ENCODE measurements at regions not wholly inside any gene's neighbourhood (a gene's known extent, or its start where the extent isn't known, plus 50 kb on each side); places are given as distances from the start of the nearest gene placed in this dataset.

DNA sequence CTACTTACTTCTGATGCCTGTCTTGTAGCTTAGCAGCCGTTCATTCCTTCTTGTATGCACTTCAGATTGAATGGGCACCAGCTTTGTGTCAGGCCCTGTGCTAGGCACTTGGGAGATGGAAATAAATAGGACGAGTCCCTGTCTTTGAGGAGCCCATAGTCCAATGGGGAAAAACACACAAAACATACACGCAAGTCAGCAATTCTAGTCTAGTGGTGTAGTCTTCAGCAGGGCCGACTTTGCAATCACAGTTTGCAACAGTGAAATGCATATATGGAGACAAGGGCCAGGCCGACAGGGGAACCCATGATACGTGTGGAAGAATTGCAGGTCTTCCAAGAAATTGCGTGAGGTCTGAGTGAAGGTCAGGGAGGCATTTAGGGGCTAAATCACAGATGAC is 262.6 kb downstream of the MAF start:
- H3K4me3 ChIP-seq (ENCODE audit: control insufficient read depth in 2 of 3, extremely low read depth in 1 of 3, insufficient read depth in 2 of 3, low read depth in 1 of 3, low read length in 3 of 3), result no peak overlapping the region
- no peaks in the 10 kb centered on the region for H3K36me3 ChIP-seq (ENCODE audit: control insufficient read depth in 2 of 2, extremely low read depth in 1 of 2, insufficient read depth in 2 of 2, low read length in 2 of 2)
- no peak overlapping the region for H3K9ac ChIP-seq (ENCODE audit: control insufficient read depth, extremely low read depth, insufficient read depth, low read length)
- H3K27me3 ChIP-seq (ENCODE audit: control insufficient read depth, extremely low read depth, insufficient read depth, low read length), result peaks cover 3% of the 10 kb centered on the region
- TF ChIP-seq CTCF (optimal IDR thresholded peaks at IDR 0.05 in 1 of 3, IDR thresholded peaks at IDR 0.05 in 1 of 3, conservative IDR thresholded peaks at IDR 0.05 in 1 of 3; ENCODE audit: extremely low read depth in 1 of 3, insufficient read depth in 2 of 3, low read length in 3 of 3) (no peak), EZH2 (IDR thresholded peaks at IDR 0.05; ENCODE audit: low read length) (no peak)
- dilution Hi-C loops (cut with MboI; ENCODE audit: extremely low pct_ligation_motif_present, low sequenced_read_pairs), result no loop called here
- H3K4me2 ChIP-seq (ENCODE audit: control insufficient read depth, extremely low read depth, insufficient read depth, low read depth, low read length), result no peak overlapping the region
- FAIRE-seq (no peak), DNase-seq (ENCODE audit: low read depth, low spot score) (no peak)
- H3K4me1 ChIP-seq (ENCODE audit: control insufficient read depth, extremely low read depth, insufficient read depth, low read length), result no peaks in the 10 kb centered on the region
- H3K9me1 ChIP-seq (ENCODE audit: control insufficient read depth, extremely low read depth, insufficient read depth, low read length), result no peaks in the 10 kb centered on the region
- no peak overlapping the region for H3K27ac ChIP-seq (ENCODE audit: control insufficient read depth, insufficient read depth, low read length)
- no peaks in the 10 kb centered on the region for H3K9me3 ChIP-seq (ENCODE audit: control insufficient read depth, low read depth, low read length)
- no peaks in the 10 kb centered on the region for H4K20me1 ChIP-seq (ENCODE audit: control insufficient read depth, extremely low read depth, insufficient read depth, low read length)
- no peaks in the 10 kb centered on the region for H3K79me2 ChIP-seq (ENCODE audit: control insufficient read depth, insufficient read depth, low read length)
- no peak overlapping the region for H2AFZ ChIP-seq (ENCODE audit: control insufficient read depth, low read length)

GRCh38 chr16:79336437-79337229 is 263.9 kb downstream of the MAF start:
- FAIRE-seq (no peak), DNase-seq (ENCODE audit: low read depth, low spot score) (no peak)
- H3K27me3 ChIP-seq (ENCODE audit: control insufficient read depth, extremely low read depth, insufficient read depth, low read length), result peaks cover 3% of the 10 kb centered on the region
- H3K79me2 ChIP-seq (ENCODE audit: control insufficient read depth, insufficient read depth, low read length), result no peaks in the 10 kb centered on the region
- no peaks in the 10 kb centered on the region for H3K4me1 ChIP-seq (ENCODE audit: control insufficient read depth, extremely low read depth, insufficient read depth, low read length)
- H2AFZ ChIP-seq (ENCODE audit: control insufficient read depth, low read length), result no peak overlapping the region
- H3K4me3 ChIP-seq (ENCODE audit: control insufficient read depth in 2 of 3, extremely low read depth in 1 of 3, insufficient read depth in 2 of 3, low read depth in 1 of 3, low read length in 3 of 3), result no peak overlapping the region
- no peak overlapping the region for H3K4me2 ChIP-seq (ENCODE audit: control insufficient read depth, extremely low read depth, insufficient read depth, low read depth, low read length)
- no peaks in the 10 kb centered on the region for H3K9me3 ChIP-seq (ENCODE audit: control insufficient read depth, low read depth, low read length)
- H3K9me1 ChIP-seq (ENCODE audit: control insufficient read depth, extremely low read depth, insufficient read depth, low read length), result no peaks in the 10 kb centered on the region
- no peak overlapping the region for H3K27ac ChIP-seq (ENCODE audit: control insufficient read depth, insufficient read depth, low read length)
- dilution Hi-C loops (cut with MboI; ENCODE audit: extremely low pct_ligation_motif_present, low sequenced_read_pairs), result no loop called here
- H4K20me1 ChIP-seq (ENCODE audit: control insufficient read depth, extremely low read depth, insufficient read depth, low read length), result no peaks in the 10 kb centered on the region
- no peaks in the 10 kb centered on the region for H3K36me3 ChIP-seq (ENCODE audit: control insufficient read depth in 2 of 2, extremely low read depth in 1 of 2, insufficient read depth in 2 of 2, low read length in 2 of 2)
- TF ChIP-seq CTCF (optimal IDR thresholded peaks at IDR 0.05 in 1 of 3, IDR thresholded peaks at IDR 0.05 in 1 of 3, conservative IDR thresholded peaks at IDR 0.05 in 1 of 3; ENCODE audit: extremely low read depth in 1 of 3, insufficient read depth in 2 of 3, low read length in 3 of 3), result no peak
- TF ChIP-seq EZH2 (IDR thresholded peaks at IDR 0.05; ENCODE audit: low read length), result no peak
- no peak overlapping the region for H3K9ac ChIP-seq (ENCODE audit: control insufficient read depth, extremely low read depth, insufficient read depth, low read length)

All from keratinocyte (primary cell).